HCT116 (cell line): ENCODE measurements at regions not wholly inside any gene's neighbourhood (a gene's known extent, or its start where the extent isn't known, plus 50 kb on each side); places are given as distances from the start of the nearest gene placed in this dataset.
A peak's percentile ranks its signal among the peaks of the same experiment; 100 is the strongest.

Experiments
- ATAC-seq: fragments of 200-7000 bp; cut with Tn5 transposase; 2 replicates; pipeline ENCODE4 v1.9.1; 2020; ENCODE audit warnings: mild to moderate bottlenecking, moderate library complexity
- BruUV-seq: library from RNA; stranded (reverse); fragments of 400-500 nt; replicated peaks from 2 replicates; lab custom pipeline; 2021; lab: Mats Ljungman, UMichigan
- CTCF ChIA-PET: fragments of 300-600 bp; sonication (Branson Sonifier 250); formaldehyde crosslinking; loops from one replicate; lab custom pipeline; 2021; ENCODE audit warnings: antibody characterized with exemption; lab: Charles Lee
- POLR2A ChIA-PET: fragments of 300-600, 350-600 bp; sonication (Branson Sonifier 250); formaldehyde crosslinking; loops from one replicate; lab custom pipeline; 2021; ENCODE audit warnings: antibody characterized with exemption; lab: Charles Lee
- RAD21 ChIA-PET, 2 experiments: fragments of 300-600 bp; sonication (Branson Sonifier 250); formaldehyde crosslinking; loops; one replicate each; lab custom pipeline; 2023; ENCODE audit warnings: low total read pairs in 2 of 2; ENCODE audit not compliant: uncharacterized antibody in 2 of 2, unreplicated experiment in 2 of 2, low non-redundant PET in 1 of 2; lab: Charles Lee
- DNase-seq: peaks from one replicate; pipeline ENCODE4 v3.0.0-alpha.2; 2010; ENCODE audit warnings: low read depth, low spot score
- H2AFZ ChIP-seq: fragments of 200-600 bp; shearing (Covaris generic), sonication (generic); 2 replicates; pipeline ENCODE4 v1.6.1; 2017; ENCODE audit warnings: low read depth, mixed run types, mixed read lengths, antibody characterized with exemption, low read length; ENCODE audit not compliant: poor library complexity, severe bottlenecking
- H3K27ac ChIP-seq: 2 replicates; pipeline ENCODE4 v1.5.1; 2012; ENCODE audit warnings: low read depth, low read length
- H3K27me3 ChIP-seq: fragments of 200-600 bp; sonication (generic); 2 replicates; pipeline ENCODE4 v1.6.1; 2016; ENCODE audit warnings: mixed run types, low read length, mixed read lengths; ENCODE audit not compliant: insufficient read depth
- H3K36me3 ChIP-seq, 2 experiments: fragments of 200-500 bp in 1 of 2; fragments of 200-600 bp in 1 of 2; sonication (Bioruptor generic) in 1 of 2; sonication (generic) in 1 of 2; 2 replicates each; pipeline versions ENCODE4 v1.5.1 to v1.6.1; 2014 to 2016; ENCODE audit warnings: low read length in 2 of 2, inconsistent platforms in 1 of 2, mixed read lengths in 1 of 2, mixed run types in 1 of 2; ENCODE audit not compliant: insufficient read depth in 2 of 2, control insufficient read depth in 1 of 2
- H3K4me1 ChIP-seq, 2 experiments: fragments of 200-600 bp in 1 of 2; sonication (generic) in 1 of 2; 2 replicates each; pipeline versions ENCODE4 v1.5.1 to v1.6.1; 2012 to 2017; ENCODE audit warnings: low read length in 2 of 2, inconsistent platforms in 1 of 2, mild to moderate bottlenecking in 1 of 2, mixed read lengths in 1 of 2, mixed run types in 1 of 2, moderate library complexity in 1 of 2; ENCODE audit not compliant: insufficient read depth in 2 of 2, control insufficient read depth in 1 of 2
- H3K4me2 ChIP-seq: fragments of 200-600 bp; sonication (generic); 2 replicates; pipeline ENCODE4 v1.6.1; 2017; ENCODE audit warnings: mixed run types, low read length, mixed read lengths
- H3K4me3 ChIP-seq, 2 experiments: fragments of 200-600 bp in 1 of 2; sonication (generic) in 1 of 2; replicated peaks in 1 of 2; 2 replicates each; pipeline ENCODE4 v1.5.1; 2011 to 2016; ENCODE audit warnings: low read length in 2 of 2, control low read depth in 1 of 2, low read depth in 1 of 2, mild to moderate bottlenecking in 1 of 2, mixed read lengths in 1 of 2, mixed run types in 1 of 2
- H3K79me2 ChIP-seq: fragments of 200-600 bp; sonication (generic); 2 replicates; pipeline ENCODE4 v1.6.1; 2017; ENCODE audit warnings: mild to moderate bottlenecking, mixed run types, low read length, moderate library complexity, mixed read lengths; ENCODE audit not compliant: insufficient read depth
- H3K9ac ChIP-seq: fragments of 200-600 bp; sonication (generic); 2 replicates; pipeline ENCODE4 v1.6.1; 2016; ENCODE audit warnings: low read length, mixed read lengths
- H3K9me2 ChIP-seq: fragments of 200-600 bp; sonication (generic), shearing (Covaris generic); 2 replicates; pipeline ENCODE4 v1.6.1; 2017; ENCODE audit warnings: mixed run types, mild to moderate bottlenecking, moderate library complexity; ENCODE audit not compliant: insufficient read depth
- H3K9me3 ChIP-seq, 2 experiments: fragments of 200-500 bp in 1 of 2; fragments of 200-600 bp in 1 of 2; sonication (Bioruptor generic) in 1 of 2; sonication (generic) in 1 of 2; 2 replicates each; pipeline ENCODE4 v1.6.1; 2014 to 2017; ENCODE audit warnings: low read length in 2 of 2, mixed read lengths in 2 of 2, inconsistent platforms in 1 of 2, low read depth in 1 of 2, mild to moderate bottlenecking in 1 of 2, mixed run types in 1 of 2, moderate library complexity in 1 of 2; ENCODE audit not compliant: control insufficient read depth in 1 of 2, insufficient read depth in 1 of 2
- H4K20me1 ChIP-seq: fragments of 200-600 bp; sonication (generic), shearing (Covaris generic); 2 replicates; pipeline ENCODE4 v1.6.1; 2017; ENCODE audit warnings: mixed run types, mild to moderate bottlenecking, moderate library complexity; ENCODE audit not compliant: insufficient read depth
- CBX3 ChIP-seq: IDR thresholded peaks from 2 replicates; pipeline ENCODE4 v1.6.1; 2012; ENCODE audit warnings: low read depth
- CEBPB ChIP-seq: IDR thresholded peaks from 2 replicates; pipeline ENCODE4 v1.6.1; 2012; ENCODE audit warnings: low read depth
- CTCF ChIP-seq, 3 experiments: fragments of 200-600 bp in 1 of 3; sonication (generic) in 1 of 3; IDR thresholded peaks in 2 of 3; conservative IDR thresholded peaks in 1 of 3; 2 replicates each; pipeline ENCODE4 v1.5.1; 2012 to 2017; ENCODE audit warnings: low read depth in 2 of 3, low read length in 2 of 3, antibody characterized with exemption in 1 of 3, borderline replicate concordance in 1 of 3, control low read depth in 1 of 3, mild to moderate bottlenecking in 1 of 3, mixed read lengths in 1 of 3, mixed run types in 1 of 3, moderate library complexity in 1 of 3; ENCODE audit not compliant: insufficient read depth in 1 of 3
- EGR1 ChIP-seq: IDR thresholded peaks from 2 replicates; pipeline ENCODE4 v1.6.1; 2012; ENCODE audit warnings: low read depth
- EZH2 ChIP-seq: fragments of 200-600 bp; sonication (generic); IDR thresholded peaks from 2 replicates; pipeline ENCODE4 v1.6.1; 2017; ENCODE audit warnings: antibody characterized with exemption, mixed run types
- FOSL1 ChIP-seq: IDR thresholded peaks from 2 replicates; pipeline ENCODE4 v1.6.1; 2012; ENCODE audit warnings: low read depth
- REST ChIP-seq: IDR thresholded peaks from 2 replicates; pipeline ENCODE4 v1.6.1; 2012; ENCODE audit warnings: low read depth
- SIN3A ChIP-seq: IDR thresholded peaks from 2 replicates; pipeline ENCODE4 v1.6.1; 2012; ENCODE audit warnings: low read depth
- SRF ChIP-seq: IDR thresholded peaks from 2 replicates; pipeline ENCODE4 v1.6.1; 2012; ENCODE audit warnings: low read depth
- YY1 ChIP-seq: IDR thresholded peaks from 2 replicates; pipeline ENCODE4 v1.6.1; 2011; ENCODE audit warnings: low read length, low read depth, moderate library complexity, mild to moderate bottlenecking; ENCODE audit not compliant: insufficient replicate concordance; ENCODE audit errors: extremely low read depth
- intact Hi-C: fragments of 100-400 bp; cut with micrococcal nuclease; formaldehyde crosslinking; loops from 2 replicates; pipeline ENCODE4 v1.10.0; 2022

DNA sequence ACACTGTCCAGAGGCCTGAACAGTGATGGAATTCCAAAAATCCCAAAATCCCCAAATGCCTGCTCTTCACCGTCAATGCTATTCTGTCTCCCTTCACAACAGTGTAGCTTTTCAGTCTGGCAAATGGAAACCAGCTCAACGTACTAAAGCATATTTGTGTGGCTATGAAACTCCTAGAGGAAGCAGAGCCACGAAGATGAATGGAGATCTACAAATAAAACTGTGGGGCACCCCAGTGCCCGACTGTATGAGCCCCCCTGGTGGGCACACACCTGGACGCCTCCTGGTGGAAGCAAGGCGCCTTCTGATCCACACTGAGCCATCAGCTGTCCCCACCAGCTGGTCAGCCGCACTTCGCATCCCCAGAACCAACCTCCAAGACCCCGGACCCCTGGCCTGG lies 129.1 kb upstream of the SOD1 start:
- H3K4me2 ChIP-seq: no peak overlapping the region
- CTCF ChIA-PET: interaction anchor here (0.9 kb wide), 1 partner anchor 11 kb away, joined by 3 read pairs; no protein-coding TSS in a partner anchor
- RAD21 ChIA-PET: no interaction called here

GRCh38 chr21:31529406-31529805 lies 130.1 kb upstream of the SOD1 start:
- no peaks in the 10 kb centered on the region for H3K27me3 ChIP-seq
- intact Hi-C loops: no loop called here
- H3K4me3 ChIP-seq: no peak overlapping the region
- DNase-seq (no peak), ATAC-seq (no peak)
- peaks cover 30 to 40% of the 10 kb centered on the region in 2 experiments for H3K4me1 ChIP-seq
- no peak overlapping the region for H3K27ac ChIP-seq
- H3K36me3 ChIP-seq: no peaks in the 10 kb centered on the region
- no peak overlapping the region for H3K4me2 ChIP-seq
- ChIA-PET CTCF (no interaction called here), RAD21 (no interaction called here), POLR2A (no interaction called here)
- no peaks in the 10 kb centered on the region for H4K20me1 ChIP-seq
- no peaks in the 10 kb centered on the region for H3K9me3 ChIP-seq
- H2AFZ ChIP-seq: no peak overlapping the region
- BruUV-seq: no TSS peak
- no peak overlapping the region for H3K9ac ChIP-seq
- no peaks in the 10 kb centered on the region for H3K9me2 ChIP-seq
- H3K79me2 ChIP-seq: peaks cover 4% of the 10 kb centered on the region; the same call in 1 of the 2 replicates
- no peak for TF ChIP-seq YY1
- no peak for TF ChIP-seq REST
- no peak for TF ChIP-seq CTCF (IDR thresholded peaks at IDR 0.05 in 2 of 3, conservative IDR thresholded peaks at IDR 0.05 in 1 of 3; ENCODE audit: borderline replicate concordance in 1 of 3, insufficient read depth in 1 of 3, low read depth in 2 of 3, low read length in 2 of 3)
- TF ChIP-seq SIN3A: no peak
- TF ChIP-seq CBX3: no peak

More for the DNA sequence above, 129.1 kb upstream of the SOD1 start:
- Histone ChIP-seq H3K36me3 (no peaks in the 10 kb centered on the region), H3K9me3 (no peaks in the 10 kb centered on the region), H3K27ac (no peak overlapping the region), H3K79me2 (peaks cover 4% of the 10 kb centered on the region; the same call in 1 of the 2 replicates), H3K4me1 (peaks cover 22 to 32% of the 10 kb centered on the region in 2 experiments)
- BruUV-seq: no TSS peak
- TF ChIP-seq CTCF (IDR thresholded peaks at IDR 0.05 in 2 of 3, conservative IDR thresholded peaks at IDR 0.05 in 1 of 3; ENCODE audit: borderline replicate concordance in 1 of 3, insufficient read depth in 1 of 3, low read depth in 2 of 3, low read length in 2 of 3) (0 out of 6 replicates have a peak, but pooled peaks of 1 of the 3 experiments have one; percentile 8), SRF (no peak), FOSL1 (no peak), EZH2 (no peak), EGR1 (no peak), CEBPB (no peak)
- TF ChIP-seq, all 23 proteins: peak for 1
- Histone ChIP-seq H3K9me2 (no peaks in the 10 kb centered on the region), H3K27me3 (no peaks in the 10 kb centered on the region), H2AFZ (no peak overlapping the region), H3K4me3 (no peak overlapping the region), H3K9ac (no peak overlapping the region), H4K20me1 (no peaks in the 10 kb centered on the region)
- intact Hi-C loops: no loop called here
- POLR2A ChIA-PET: no interaction called here
- no peak for ATAC-seq
- DNase-seq: no peak
